ENCODE measurements at regions not wholly inside any gene's neighbourhood (a gene's known extent, or its start where the extent isn't known, plus 50 kb on each side); places are given as distances from the start of the nearest gene placed in this dataset.

- ChIA-PET POLR2A (ENCODE audit: unreplicated experiment) (no interaction called here), CTCF (interaction anchor here (0.7 kb wide), 1 partner anchor 1676 kb away, joined by 3 read pairs; no protein-coding TSS in a partner anchor)
- H3K36me3 ChIP-seq (ENCODE audit: low read depth, low read length) = no peaks in the 10 kb centered on the region
- intact Hi-C loops (cut with micrococcal nuclease) = no loop called here
- no peak overlapping the region for H3K27ac ChIP-seq (ENCODE audit: low read length)
- no peak overlapping the region for H2AFZ ChIP-seq (ENCODE audit: low read length)
- H3K9ac ChIP-seq (ENCODE audit: low read length) = no peak overlapping the region
- no peak overlapping the region for H3K4me3 ChIP-seq (ENCODE audit: low read length)
- H3K79me2 ChIP-seq (ENCODE audit: low read length) = no peaks in the 10 kb centered on the region
- ATAC-seq (no peak), DNase-seq (no peak)
- TF ChIP-seq CTCF (conservative IDR thresholded peaks at IDR 0.05; ENCODE audit: low read depth, low read length) = no peak
- TF ChIP-seq EZH2 (IDR thresholded peaks at IDR 0.05; ENCODE audit: low read length, unreplicated experiment) = no peak
- TF ChIP-seq EZH2phosphoT487 (IDR thresholded peaks at IDR 0.05; ENCODE audit: borderline replicate concordance, low read length) = no peak
- H3K4me1 ChIP-seq (ENCODE audit: insufficient read depth, low read length) = peaks cover 17% of the 10 kb centered on the region
- no peaks in the 10 kb centered on the region for H3K9me3 ChIP-seq (ENCODE audit: low read length)
- H4K20me1 ChIP-seq (ENCODE audit: low read length) = no peaks in the 10 kb centered on the region
- H3K27me3 ChIP-seq (ENCODE audit: low read length) = no peaks in the 10 kb centered on the region
- H3K9me2 ChIP-seq (replicated peaks; ENCODE audit: low read length) = no peaks in the 10 kb centered on the region
- no TSS peak for BruUV-seq (replicated peaks)
- no peaks in the 10 kb centered on the region for H3F3A ChIP-seq (ENCODE audit: low read length, unreplicated experiment)
- H3K4me2 ChIP-seq (ENCODE audit: low read length) = no peak overlapping the region
These were observed 389.4 kb downstream of the ZEB2 start for GRCh38 chr2:144130551-144130950.

GRCh38 chr2:144128130-144128746 lies 391.7 kb downstream of the ZEB2 start:
- Histone ChIP-seq H3K27ac (ENCODE audit: low read length) (no peak overlapping the region), H3K4me1 (ENCODE audit: insufficient read depth, low read length) (peaks cover 11% of the 10 kb centered on the region), H3K4me3 (ENCODE audit: low read length) (no peak overlapping the region), H3K79me2 (ENCODE audit: low read length) (no peaks in the 10 kb centered on the region), H3K36me3 (ENCODE audit: low read depth, low read length) (no peaks in the 10 kb centered on the region), H3F3A (ENCODE audit: low read length, unreplicated experiment) (no peaks in the 10 kb centered on the region), H3K9ac (ENCODE audit: low read length) (no peak overlapping the region), H3K9me3 (ENCODE audit: low read length) (no peaks in the 10 kb centered on the region), H3K4me2 (ENCODE audit: low read length) (no peak overlapping the region), H3K27me3 (ENCODE audit: low read length) (no peaks in the 10 kb centered on the region), H4K20me1 (ENCODE audit: low read length) (no peaks in the 10 kb centered on the region), H3K9me2 (replicated peaks; ENCODE audit: low read length) (no peaks in the 10 kb centered on the region), H2AFZ (ENCODE audit: low read length) (no peak overlapping the region)
- DNase-seq = no peak
- no peak for TF ChIP-seq EZH2 (IDR thresholded peaks at IDR 0.05; ENCODE audit: low read length, unreplicated experiment)
- no peak for TF ChIP-seq EZH2phosphoT487 (IDR thresholded peaks at IDR 0.05; ENCODE audit: borderline replicate concordance, low read length)
- no peak for TF ChIP-seq CTCF (conservative IDR thresholded peaks at IDR 0.05; ENCODE audit: low read depth, low read length)
- no peak for ATAC-seq
- intact Hi-C loops (cut with micrococcal nuclease) = no loop called here
- POLR2A ChIA-PET (ENCODE audit: unreplicated experiment) = no interaction called here
- CTCF ChIA-PET = no interaction called here
- no TSS peak for BruUV-seq (replicated peaks)

- H3K27me3 ChIP-seq (ENCODE audit: low read length) = no peaks in the 10 kb centered on the region
- no peaks in the 10 kb centered on the region for H3K79me2 ChIP-seq (ENCODE audit: low read length)
- peaks cover 11% of the 10 kb centered on the region for H3K4me1 ChIP-seq (ENCODE audit: insufficient read depth, low read length)
- no peaks in the 10 kb centered on the region for H3K9me3 ChIP-seq (ENCODE audit: low read length)
- CTCF ChIA-PET = no interaction called here
- no peak overlapping the region for H3K9ac ChIP-seq (ENCODE audit: low read length)
- H4K20me1 ChIP-seq (ENCODE audit: low read length) = no peaks in the 10 kb centered on the region
- no peak overlapping the region for H3K4me3 ChIP-seq (ENCODE audit: low read length)
- no peak for DNase-seq
- no peak overlapping the region for H3K27ac ChIP-seq (ENCODE audit: low read length)
- no peaks in the 10 kb centered on the region for H3K9me2 ChIP-seq (replicated peaks; ENCODE audit: low read length)
- TF ChIP-seq EZH2phosphoT487 (IDR thresholded peaks at IDR 0.05; ENCODE audit: borderline replicate concordance, low read length) (no peak), EZH2 (IDR thresholded peaks at IDR 0.05; ENCODE audit: low read length, unreplicated experiment) (no peak), CTCF (conservative IDR thresholded peaks at IDR 0.05; ENCODE audit: low read depth, low read length) (no peak)
- no TSS peak for BruUV-seq (replicated peaks)
- no peaks in the 10 kb centered on the region for H3F3A ChIP-seq (ENCODE audit: low read length, unreplicated experiment)
- H3K36me3 ChIP-seq (ENCODE audit: low read depth, low read length) = no peaks in the 10 kb centered on the region
- H3K4me2 ChIP-seq (ENCODE audit: low read length) = no peak overlapping the region
- no peak for ATAC-seq
- intact Hi-C loops (cut with micrococcal nuclease) = no loop called here
- POLR2A ChIA-PET (ENCODE audit: unreplicated experiment) = no interaction called here
- no peak overlapping the region for H2AFZ ChIP-seq (ENCODE audit: low read length)
These were observed 392.2 kb downstream of the ZEB2 start for GRCh38 chr2:144127693-144128092.

Measured in PC-3 (cell line).